K562 (cell line): ENCODE measurements at regions not wholly inside any gene's neighbourhood (a gene's known extent, or its start where the extent isn't known, plus 50 kb on each side); places are given as distances from the start of the nearest gene placed in this dataset.

ENCODE experiments used
- BRD4 ChIP-seq: fragments of 200-600 bp; sonication (generic); IDR thresholded peaks from 2 replicates; pipeline ENCODE4 v1.6.1; 2017; ENCODE audit warnings: inconsistent platforms
- CBX3 ChIP-seq, 2 experiments: IDR thresholded peaks; 1 replicate in 1 of 2; 2 replicates in 1 of 2; pipeline ENCODE4 v1.6.1; 2012; ENCODE audit warnings: inconsistent platforms in 2 of 2, low read length in 2 of 2, borderline replicate concordance in 1 of 2, control low read depth in 1 of 2
- CEBPG ChIP-seq, 3 experiments: fragments of 200-800 bp in 1 of 3; sonication (Bioruptor generic) in 1 of 3; sonication (generic) in 1 of 3; formaldehyde crosslinking in 1 of 3; IDR thresholded peaks in 2 of 3; conservative IDR thresholded peaks in 1 of 3; 2 replicates each; pipeline versions ENCODE4 v1.6.1 to v1.8.0; 2016 to 2022; ENCODE audit warnings: missing compliant biosample characterization in 2 of 3, missing genetic modification characterization in 2 of 3, mild to moderate bottlenecking in 1 of 3, missing genetic modification reagents in 1 of 3
- ZNF140 ChIP-seq: fragments of 250-450 bp; sonication (Bioruptor Pico); IDR thresholded peaks from 2 replicates; pipeline ENCODE4 v1.8.0; 2021; ENCODE audit warnings: moderate library complexity, mild to moderate bottlenecking, inconsistent platforms
- ZNF764 ChIP-seq: fragments of 250-450 bp; sonication (Bioruptor Pico); IDR thresholded peaks from 2 replicates; pipeline ENCODE4 v1.4.0; 2020; ENCODE audit warnings: low read depth, mild to moderate bottlenecking, moderate library complexity
- TF ChIP-seq, protein P1 (sequence below): fragments of 450-650 bp; IDR thresholded peaks from 2 replicates; pipeline ENCODE4 v1.6.1; 2016; ENCODE audit warnings: mild to moderate bottlenecking, moderate library complexity
- TF ChIP-seq, protein P2 (sequence below): sonication (generic); formaldehyde crosslinking; IDR thresholded peaks from 2 replicates; pipeline ENCODE4 v1.8.0; 2022; ENCODE audit warnings: missing genetic modification reagents, mild to moderate bottlenecking, moderate library complexity, borderline replicate concordance
- TF ChIP-seq, protein P3 (sequence below): IDR thresholded peaks from 2 replicates; pipeline ENCODE4 v1.6.1; 2011; ENCODE audit not compliant: insufficient read length; ENCODE audit errors: extremely low read depth
- TF ChIP-seq, protein P4 (sequence below): fragments of 450-650 bp; formaldehyde crosslinking; IDR thresholded peaks from 2 replicates; pipeline ENCODE4 v1.4.0; 2022; ENCODE audit warnings: missing genetic modification characterization

DNA sequence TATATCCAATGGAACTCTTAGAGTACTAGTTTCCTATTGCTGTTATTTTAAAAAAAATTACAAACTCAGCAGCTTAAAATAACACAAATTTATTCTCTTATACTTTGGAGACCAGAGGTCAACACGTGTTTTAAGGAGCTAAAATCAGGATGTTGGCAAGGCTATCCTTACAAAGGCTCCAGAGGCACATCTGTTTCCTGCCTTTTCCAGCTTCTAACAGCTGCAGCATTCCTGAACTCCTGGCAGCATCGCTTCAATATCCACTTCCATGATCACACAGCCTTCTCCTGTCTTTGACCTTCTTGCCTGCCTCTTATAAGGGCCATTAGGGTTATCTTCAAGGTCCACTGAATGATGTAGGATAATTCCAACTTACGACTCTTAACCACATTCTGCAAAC is 92.2 kb upstream of the CCNG1 start (continued):
- TF ChIP-seq, protein P1, sequence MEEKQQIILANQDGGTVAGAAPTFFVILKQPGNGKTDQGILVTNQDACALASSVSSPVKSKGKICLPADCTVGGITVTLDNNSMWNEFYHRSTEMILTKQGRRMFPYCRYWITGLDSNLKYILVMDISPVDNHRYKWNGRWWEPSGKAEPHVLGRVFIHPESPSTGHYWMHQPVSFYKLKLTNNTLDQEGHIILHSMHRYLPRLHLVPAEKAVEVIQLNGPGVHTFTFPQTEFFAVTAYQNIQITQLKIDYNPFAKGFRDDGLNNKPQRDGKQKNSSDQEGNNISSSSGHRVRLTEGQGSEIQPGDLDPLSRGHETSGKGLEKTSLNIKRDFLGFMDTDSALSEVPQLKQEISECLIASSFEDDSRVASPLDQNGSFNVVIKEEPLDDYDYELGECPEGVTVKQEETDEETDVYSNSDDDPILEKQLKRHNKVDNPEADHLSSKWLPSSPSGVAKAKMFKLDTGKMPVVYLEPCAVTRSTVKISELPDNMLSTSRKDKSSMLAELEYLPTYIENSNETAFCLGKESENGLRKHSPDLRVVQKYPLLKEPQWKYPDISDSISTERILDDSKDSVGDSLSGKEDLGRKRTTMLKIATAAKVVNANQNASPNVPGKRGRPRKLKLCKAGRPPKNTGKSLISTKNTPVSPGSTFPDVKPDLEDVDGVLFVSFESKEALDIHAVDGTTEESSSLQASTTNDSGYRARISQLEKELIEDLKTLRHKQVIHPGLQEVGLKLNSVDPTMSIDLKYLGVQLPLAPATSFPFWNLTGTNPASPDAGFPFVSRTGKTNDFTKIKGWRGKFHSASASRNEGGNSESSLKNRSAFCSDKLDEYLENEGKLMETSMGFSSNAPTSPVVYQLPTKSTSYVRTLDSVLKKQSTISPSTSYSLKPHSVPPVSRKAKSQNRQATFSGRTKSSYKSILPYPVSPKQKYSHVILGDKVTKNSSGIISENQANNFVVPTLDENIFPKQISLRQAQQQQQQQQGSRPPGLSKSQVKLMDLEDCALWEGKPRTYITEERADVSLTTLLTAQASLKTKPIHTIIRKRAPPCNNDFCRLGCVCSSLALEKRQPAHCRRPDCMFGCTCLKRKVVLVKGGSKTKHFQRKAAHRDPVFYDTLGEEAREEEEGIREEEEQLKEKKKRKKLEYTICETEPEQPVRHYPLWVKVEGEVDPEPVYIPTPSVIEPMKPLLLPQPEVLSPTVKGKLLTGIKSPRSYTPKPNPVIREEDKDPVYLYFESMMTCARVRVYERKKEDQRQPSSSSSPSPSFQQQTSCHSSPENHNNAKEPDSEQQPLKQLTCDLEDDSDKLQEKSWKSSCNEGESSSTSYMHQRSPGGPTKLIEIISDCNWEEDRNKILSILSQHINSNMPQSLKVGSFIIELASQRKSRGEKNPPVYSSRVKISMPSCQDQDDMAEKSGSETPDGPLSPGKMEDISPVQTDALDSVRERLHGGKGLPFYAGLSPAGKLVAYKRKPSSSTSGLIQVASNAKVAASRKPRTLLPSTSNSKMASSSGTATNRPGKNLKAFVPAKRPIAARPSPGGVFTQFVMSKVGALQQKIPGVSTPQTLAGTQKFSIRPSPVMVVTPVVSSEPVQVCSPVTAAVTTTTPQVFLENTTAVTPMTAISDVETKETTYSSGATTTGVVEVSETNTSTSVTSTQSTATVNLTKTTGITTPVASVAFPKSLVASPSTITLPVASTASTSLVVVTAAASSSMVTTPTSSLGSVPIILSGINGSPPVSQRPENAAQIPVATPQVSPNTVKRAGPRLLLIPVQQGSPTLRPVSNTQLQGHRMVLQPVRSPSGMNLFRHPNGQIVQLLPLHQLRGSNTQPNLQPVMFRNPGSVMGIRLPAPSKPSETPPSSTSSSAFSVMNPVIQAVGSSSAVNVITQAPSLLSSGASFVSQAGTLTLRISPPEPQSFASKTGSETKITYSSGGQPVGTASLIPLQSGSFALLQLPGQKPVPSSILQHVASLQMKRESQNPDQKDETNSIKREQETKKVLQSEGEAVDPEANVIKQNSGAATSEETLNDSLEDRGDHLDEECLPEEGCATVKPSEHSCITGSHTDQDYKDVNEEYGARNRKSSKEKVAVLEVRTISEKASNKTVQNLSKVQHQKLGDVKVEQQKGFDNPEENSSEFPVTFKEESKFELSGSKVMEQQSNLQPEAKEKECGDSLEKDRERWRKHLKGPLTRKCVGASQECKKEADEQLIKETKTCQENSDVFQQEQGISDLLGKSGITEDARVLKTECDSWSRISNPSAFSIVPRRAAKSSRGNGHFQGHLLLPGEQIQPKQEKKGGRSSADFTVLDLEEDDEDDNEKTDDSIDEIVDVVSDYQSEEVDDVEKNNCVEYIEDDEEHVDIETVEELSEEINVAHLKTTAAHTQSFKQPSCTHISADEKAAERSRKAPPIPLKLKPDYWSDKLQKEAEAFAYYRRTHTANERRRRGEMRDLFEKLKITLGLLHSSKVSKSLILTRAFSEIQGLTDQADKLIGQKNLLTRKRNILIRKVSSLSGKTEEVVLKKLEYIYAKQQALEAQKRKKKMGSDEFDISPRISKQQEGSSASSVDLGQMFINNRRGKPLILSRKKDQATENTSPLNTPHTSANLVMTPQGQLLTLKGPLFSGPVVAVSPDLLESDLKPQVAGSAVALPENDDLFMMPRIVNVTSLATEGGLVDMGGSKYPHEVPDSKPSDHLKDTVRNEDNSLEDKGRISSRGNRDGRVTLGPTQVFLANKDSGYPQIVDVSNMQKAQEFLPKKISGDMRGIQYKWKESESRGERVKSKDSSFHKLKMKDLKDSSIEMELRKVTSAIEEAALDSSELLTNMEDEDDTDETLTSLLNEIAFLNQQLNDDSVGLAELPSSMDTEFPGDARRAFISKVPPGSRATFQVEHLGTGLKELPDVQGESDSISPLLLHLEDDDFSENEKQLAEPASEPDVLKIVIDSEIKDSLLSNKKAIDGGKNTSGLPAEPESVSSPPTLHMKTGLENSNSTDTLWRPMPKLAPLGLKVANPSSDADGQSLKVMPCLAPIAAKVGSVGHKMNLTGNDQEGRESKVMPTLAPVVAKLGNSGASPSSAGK, result no peak
- TF ChIP-seq CBX3 (IDR thresholded peaks at IDR 0.05; ENCODE audit: borderline replicate concordance in 1 of 2, low read length in 2 of 2), result no peak
- no peak for TF ChIP-seq BRD4
- no peak for TF ChIP-seq CEBPG (CRISPR knock-in tag; IDR thresholded peaks at IDR 0.05)
- TF ChIP-seq CEBPG (tag; conservative IDR thresholded peaks at IDR 0.05 in 1 of 2, IDR thresholded peaks at IDR 0.05 in 1 of 2), result no peak
- no peak for TF ChIP-seq ZNF140
- TF ChIP-seq ZNF764 (CRISPR knock-in tag), result no peak
- TF ChIP-seq, protein P2, sequence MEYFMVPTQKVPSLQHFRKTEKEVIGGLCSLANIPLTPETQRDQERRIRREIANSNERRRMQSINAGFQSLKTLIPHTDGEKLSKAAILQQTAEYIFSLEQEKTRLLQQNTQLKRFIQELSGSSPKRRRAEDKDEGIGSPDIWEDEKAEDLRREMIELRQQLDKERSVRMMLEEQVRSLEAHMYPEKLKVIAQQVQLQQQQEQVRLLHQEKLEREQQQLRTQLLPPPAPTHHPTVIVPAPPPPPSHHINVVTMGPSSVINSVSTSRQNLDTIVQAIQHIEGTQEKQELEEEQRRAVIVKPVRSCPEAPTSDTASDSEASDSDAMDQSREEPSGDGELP, result no peak
- TF ChIP-seq, protein P3, sequence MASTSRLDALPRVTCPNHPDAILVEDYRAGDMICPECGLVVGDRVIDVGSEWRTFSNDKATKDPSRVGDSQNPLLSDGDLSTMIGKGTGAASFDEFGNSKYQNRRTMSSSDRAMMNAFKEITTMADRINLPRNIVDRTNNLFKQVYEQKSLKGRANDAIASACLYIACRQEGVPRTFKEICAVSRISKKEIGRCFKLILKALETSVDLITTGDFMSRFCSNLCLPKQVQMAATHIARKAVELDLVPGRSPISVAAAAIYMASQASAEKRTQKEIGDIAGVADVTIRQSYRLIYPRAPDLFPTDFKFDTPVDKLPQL, result no peak
- TF ChIP-seq, protein P4, sequence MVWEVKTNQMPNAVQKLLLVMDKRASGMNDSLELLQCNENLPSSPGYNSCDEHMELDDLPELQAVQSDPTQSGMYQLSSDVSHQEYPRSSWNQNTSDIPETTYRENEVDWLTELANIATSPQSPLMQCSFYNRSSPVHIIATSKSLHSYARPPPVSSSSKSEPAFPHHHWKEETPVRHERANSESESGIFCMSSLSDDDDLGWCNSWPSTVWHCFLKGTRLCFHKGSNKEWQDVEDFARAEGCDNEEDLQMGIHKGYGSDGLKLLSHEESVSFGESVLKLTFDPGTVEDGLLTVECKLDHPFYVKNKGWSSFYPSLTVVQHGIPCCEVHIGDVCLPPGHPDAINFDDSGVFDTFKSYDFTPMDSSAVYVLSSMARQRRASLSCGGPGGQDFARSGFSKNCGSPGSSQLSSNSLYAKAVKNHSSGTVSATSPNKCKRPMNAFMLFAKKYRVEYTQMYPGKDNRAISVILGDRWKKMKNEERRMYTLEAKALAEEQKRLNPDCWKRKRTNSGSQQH (CRISPR knock-in tag), result no peak
